Adrenal gland (tissue), 9 donors: ENCODE measurements at regions not wholly inside any gene's neighbourhood (a gene's known extent, or its start where the extent isn't known, plus 50 kb on each side); places are given as distances from the start of the nearest gene placed in this dataset.

Experiments used
- DNase-seq, 7 donors: peaks; one replicate each; pipeline ENCODE4 v3.0.0-alpha.2; 2019 to 2020
- H3K27ac ChIP-seq, 5 donors: fragments of 200-600 bp; sonication (generic) in 4 of 5; 1 replicate in 3 of 5; 2 replicates in 2 of 5; pipeline versions ENCODE4 v1.5.1 to v1.8.0; 2016 to 2020; ENCODE audit warnings: mild to moderate bottlenecking in 1 of 5
- H3K27me3 ChIP-seq: fragments of 200-600 bp; 2 replicates; pipeline ENCODE4 v1.8.0; 2021
- H3K36me3 ChIP-seq, 2 donors: fragments of 200-600 bp; replicated peaks in 1 of 2; 1 replicate in 1 of 2; 2 replicates in 1 of 2; pipeline versions ENCODE4 v1.5.1 to v1.8.0; 2018 to 2022
- H3K4me1 ChIP-seq, 2 donors: fragments of 200-600 bp; replicated peaks in 1 of 2; 1 replicate in 1 of 2; 2 replicates in 1 of 2; pipeline versions ENCODE4 v1.5.1 to v1.8.0; 2018 to 2021
- H3K4me3 ChIP-seq, 4 donors: fragments of 200-600 bp; sonication (generic) in 3 of 4; one replicate each; pipeline ENCODE4 v1.5.1; 2016 to 2018
- H3K9me3 ChIP-seq, 3 donors: fragments of 200-600 bp; sonication (generic) in 1 of 3; replicated peaks in 1 of 3; 1 replicate in 2 of 3; 2 replicates in 1 of 3; pipeline versions ENCODE4 v1.5.1 to v1.8.0; 2016 to 2021
- CTCF ChIP-seq, 6 experiments: fragments of 450-650 bp in 4 of 6; fragments of 200-600 bp in 2 of 6; sonication (generic) in 1 of 6; IDR thresholded peaks; 1 replicate in 5 of 6; 2 replicates in 1 of 6; pipeline versions ENCODE4 v1.5.1 to v1.8.0; 2016 to 2021; ENCODE audit warnings: antibody characterized with exemption in 6 of 6, mild to moderate bottlenecking in 2 of 6, moderate library complexity in 1 of 6
- POLR2A ChIP-seq, 2 donors: fragments of 450-650 bp; IDR thresholded peaks; one replicate each; pipeline ENCODE4 v1.6.1; 2017; ENCODE audit warnings: antibody characterized with exemption in 2 of 2, mild to moderate bottlenecking in 2 of 2, moderate library complexity in 1 of 2
- WGBS, 4 donors: extraction: QIAGEN DNeasy Blood & Tissue Kit in 2 of 4; methylation state at CpG; one replicate each; pipeline versions ENCODE4 v1.1.5 to v1.1.7; 2013 to 2017; 5-methylcytosine and 5-hydroxymethylcytosine counted together
- intact Hi-C, 2 donors: fragments of 100-400 bp; cut with DNase I; formaldehyde crosslinking; loops; one replicate each; pipeline versions ENCODE4 v1.14.1 to v1.15.0; 2022 to 2023
- donor health status: healthy with polysubstance abuse.
- donor health status: Bipolar disorder and iron deficiency.
- donor health status: DM: yes; HTN: yes; CAD: no.
- donor health status: DM: no; HTN: no; CAD: no.
- donor health status: DM: no; HTN: no; CAD: no.

GRCh38 chr5:172530878-172531703 lies 76.8 kb upstream of the SH3PXD2B start:
- no peaks in the 10 kb centered on the region for H3K27me3 ChIP-seq
- no peak for TF ChIP-seq POLR2A (IDR thresholded peaks at IDR 0.05)
- no peak for TF ChIP-seq CTCF (IDR thresholded peaks at IDR 0.05)
- H3K27ac ChIP-seq, result no peak overlapping the region
- no peaks in the 10 kb centered on the region for H3K36me3 ChIP-seq
- no peak overlapping the region for H3K4me3 ChIP-seq
- DNase-seq, result peak in 1 of 7 donors; percentile 39
- no peaks in the 10 kb centered on the region for H3K9me3 ChIP-seq
- intact Hi-C loops, result no loop called here
- H3K4me1 ChIP-seq, result peaks cover 0 to 8% of the 10 kb centered on the region in 2 donors
- 64 to 74% (median 71%) methylated on average over 13 of the region's 13 CpGs for WGBS, 4 donors

- Histone ChIP-seq H3K27ac (no peak overlapping the region), H3K4me1 (peaks cover 0 to 8% of the 10 kb centered on the region in 2 donors), H3K4me3 (no peak overlapping the region), H3K9me3 (no peaks in the 10 kb centered on the region), H3K36me3 (no peaks in the 10 kb centered on the region), H3K27me3 (no peaks in the 10 kb centered on the region)
- TF ChIP-seq CTCF (IDR thresholded peaks at IDR 0.05), result no peak
- peak in 1 of 7 donors; percentile 41 for DNase-seq
- intact Hi-C loops, result no loop called here
- WGBS, 4 donors, result 89 to 94% (median 91%) methylated on average over 8 of the region's 8 CpGs
Observed at GRCh38 chr5:172530406-172530805, 76.1 kb upstream of the SH3PXD2B start.

GRCh38 chr5:172529896-172530295 lies 75.6 kb upstream of the SH3PXD2B start:
- H3K36me3 ChIP-seq, result no peaks in the 10 kb centered on the region
- no peak overlapping the region for H3K27ac ChIP-seq
- peaks cover 0 to 8% of the 10 kb centered on the region in 2 donors for H3K4me1 ChIP-seq
- intact Hi-C loops, result no loop called here
- WGBS, 4 donors, result 70 to 86% (median 79%) methylated on average over 3 of the region's 3 CpGs
- H3K4me3 ChIP-seq, result no peak overlapping the region
- TF ChIP-seq POLR2A (IDR thresholded peaks at IDR 0.05), result no peak
- TF ChIP-seq CTCF (IDR thresholded peaks at IDR 0.05), result no peak
- H3K9me3 ChIP-seq, result no peaks in the 10 kb centered on the region
- DNase-seq, result peak in 1 of 7 donors; percentile 11
- no peaks in the 10 kb centered on the region for H3K27me3 ChIP-seq

DNA sequence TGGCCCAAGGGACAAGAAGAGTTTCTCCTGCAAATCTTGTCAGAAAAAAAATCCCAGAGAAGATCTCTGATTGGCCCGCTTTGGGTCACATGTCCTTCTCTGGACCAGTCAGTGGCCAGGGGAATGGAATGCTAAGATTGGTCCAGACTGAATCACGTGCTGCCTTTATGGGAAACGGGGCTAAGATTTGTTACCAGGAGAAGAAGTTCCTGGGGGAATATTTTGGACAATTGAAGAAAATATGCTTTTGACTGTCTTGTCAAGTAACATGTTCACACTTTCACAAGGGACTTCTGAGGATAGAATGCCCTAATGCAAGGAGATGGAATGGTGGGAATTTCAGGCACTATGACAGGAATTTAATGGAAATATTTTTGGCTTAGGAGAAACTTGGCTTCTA lies 74.1 kb upstream of the SH3PXD2B start:
- H3K9me3 ChIP-seq, result no peaks in the 10 kb centered on the region
- intact Hi-C loops, result no loop called here
- no peak overlapping the region for H3K4me3 ChIP-seq
- no peak overlapping the region for H3K27ac ChIP-seq
- H3K27me3 ChIP-seq, result no peaks in the 10 kb centered on the region
- DNase-seq, result no peak
- TF ChIP-seq CTCF (IDR thresholded peaks at IDR 0.05) (no peak), POLR2A (IDR thresholded peaks at IDR 0.05) (no peak)
- WGBS, 4 donors, result 57 to 79% (median 64%) methylated on average over 3 of the region's 3 CpGs
- H3K36me3 ChIP-seq, result no peaks in the 10 kb centered on the region
- no peaks in the 10 kb centered on the region for H3K4me1 ChIP-seq
